AG04449 (cell line): ENCODE measurements at regions not wholly inside any gene's neighbourhood (a gene's known extent, or its start where the extent isn't known, plus 50 kb on each side); places are given as distances from the start of the nearest gene placed in this dataset.

ENCODE experiments used
- CTCF ChIA-PET: fragments of 350-600 bp; formaldehyde crosslinking; extraction: SDS; loops from one replicate; lab custom pipeline; 2021; ENCODE audit warnings: antibody characterized with exemption; lab: Yijun Ruan, JAX
- POLR2A ChIA-PET: fragments of 400-600, 350-600 bp; formaldehyde crosslinking; extraction: SDS; loops from one replicate; lab custom pipeline; 2020; ENCODE audit warnings: antibody characterized with exemption, inconsistent platforms; lab: Yijun Ruan, JAX
- DNase-seq: peaks from one replicate; pipeline ENCODE4 v3.0.0-alpha.2; 2010; ENCODE audit warnings: low read depth, low spot score
- H3K4me3 ChIP-seq: 2 replicates; pipeline ENCODE4 v1.5.1; 2011; ENCODE audit warnings: low read depth, mild to moderate bottlenecking, control low read depth, low read length
- CTCF ChIP-seq: IDR thresholded peaks from one replicate; pipeline ENCODE4 v1.5.1; 2011; ENCODE audit warnings: mild to moderate bottlenecking, moderate library complexity, low read length, control low read depth, inconsistent platforms; ENCODE audit not compliant: insufficient read depth; ENCODE audit errors: missing control alignments

GRCh38 chr7:155886391-155887173, 74.3 kb upstream of the SHH start:
- ChIA-PET POLR2A (no interaction called here), CTCF (no interaction called here)
- no peak overlapping the region for H3K4me3 ChIP-seq
- DNase-seq = no peak
- TF ChIP-seq CTCF = no peak

GRCh38 chr7:155885167-155886155, 73.2 kb upstream of the SHH start:
- H3K4me3 ChIP-seq = no peak overlapping the region
- ChIA-PET POLR2A (no interaction called here), CTCF (no interaction called here)
- no peak for DNase-seq
- no peak for TF ChIP-seq CTCF

GRCh38 chr7:155884225-155885166, 72.2 kb upstream of the SHH start:
- POLR2A ChIA-PET = no interaction called here
- no peak for DNase-seq
- no peak overlapping the region for H3K4me3 ChIP-seq
- CTCF ChIA-PET = no interaction called here
- TF ChIP-seq CTCF = no peak

GRCh38 chr7:155883491-155884224, 71.4 kb upstream of the SHH start:
- no peak for DNase-seq
- CTCF ChIA-PET = no interaction called here
- H3K4me3 ChIP-seq = no peak overlapping the region

More at GRCh38 chr7:155883491-155884224, 71.4 kb upstream of the SHH start:
- POLR2A ChIA-PET = no interaction called here
- no peak for TF ChIP-seq CTCF
